H9 (cell line): ENCODE measurements at regions not wholly inside any gene's neighbourhood (a gene's known extent, or its start where the extent isn't known, plus 50 kb on each side); places are given as distances from the start of the nearest gene placed in this dataset.
"Not testable (repeated sequence)": the region's sequence is repeated elsewhere in the genome, so short reads cannot be mapped to it uniquely, and the experiment has no call there.

Experiments used
- DNase-seq: peaks from one replicate; pipeline ENCODE4 v3.0.0-alpha.2; 2017
- H2AFZ ChIP-seq: one replicate; pipeline ENCODE4 v1.6.1; 2013; ENCODE audit warnings: mild to moderate bottlenecking, low read length, control low read depth, moderate library complexity
- H2AK5ac ChIP-seq: 2 replicates; pipeline ENCODE4 v1.6.1; 2013; ENCODE audit warnings: low read length, control low read depth, mixed read lengths; ENCODE audit not compliant: insufficient read length
- H2BK120ac ChIP-seq: one replicate; pipeline ENCODE4 v1.6.1; 2013; ENCODE audit warnings: low read depth, mild to moderate bottlenecking, low read length, control low read depth, inconsistent platforms; ENCODE audit not compliant: poor library complexity, severe bottlenecking
- H2BK12ac ChIP-seq: 2 replicates; pipeline ENCODE4 v1.6.1; 2013; ENCODE audit warnings: low read length, control low read depth, mixed read lengths, low read depth; ENCODE audit not compliant: insufficient read length
- H2BK15ac ChIP-seq: 2 replicates; pipeline ENCODE4 v1.6.1; 2013; ENCODE audit warnings: low read depth, low read length, control low read depth
- H2BK20ac ChIP-seq: one replicate; pipeline ENCODE4 v1.6.1; 2013; ENCODE audit warnings: low read depth, mild to moderate bottlenecking, low read length, control low read depth, inconsistent platforms; ENCODE audit not compliant: poor library complexity, severe bottlenecking
- H2BK5ac ChIP-seq: 2 replicates; pipeline ENCODE4 v1.6.1; 2013; ENCODE audit warnings: low read length, control low read depth, mixed read lengths; ENCODE audit not compliant: insufficient read length
- H3K14ac ChIP-seq: 2 replicates; pipeline ENCODE4 v1.6.1; 2013; ENCODE audit warnings: low read length, control low read depth; ENCODE audit not compliant: insufficient read depth
- H3K18ac ChIP-seq: 2 replicates; pipeline ENCODE4 v1.6.1; 2013; ENCODE audit warnings: low read depth, mild to moderate bottlenecking, mixed read lengths, low read length, control low read depth; ENCODE audit not compliant: insufficient read length
- H3K23ac ChIP-seq: 2 replicates; pipeline ENCODE4 v1.6.1; 2013; ENCODE audit warnings: low read length, control low read depth, mixed read lengths, low read depth; ENCODE audit not compliant: insufficient read length
- H3K23me2 ChIP-seq: 2 replicates; pipeline ENCODE4 v1.6.1; 2013; ENCODE audit warnings: low read depth, mild to moderate bottlenecking, mixed read lengths, low read length, control low read depth; ENCODE audit not compliant: insufficient read length, poor library complexity, severe bottlenecking
- H3K27ac ChIP-seq: 2 replicates; pipeline ENCODE4 v1.5.1; 2013; ENCODE audit warnings: low read length, control low read depth, mixed read lengths, low read depth; ENCODE audit not compliant: insufficient read length
- H3K27me3 ChIP-seq: 2 replicates; pipeline ENCODE4 v1.6.1; 2013; ENCODE audit warnings: low read length, control low read depth, inconsistent platforms; ENCODE audit not compliant: insufficient read depth
- H3K4ac ChIP-seq: 2 replicates; pipeline ENCODE4 v1.6.1; 2013; ENCODE audit warnings: low read depth, mild to moderate bottlenecking, control low read depth, inconsistent platforms, low read length, moderate library complexity
- H3K4me1 ChIP-seq: 2 replicates; pipeline ENCODE4 v1.6.1; 2013; ENCODE audit warnings: low read length, control low read depth, inconsistent platforms; ENCODE audit not compliant: insufficient read depth
- H3K4me2 ChIP-seq: 2 replicates; pipeline ENCODE4 v1.6.1; 2013; ENCODE audit warnings: low read length, control low read depth, mixed read lengths; ENCODE audit not compliant: insufficient read length, insufficient read depth
- H3K56ac ChIP-seq: 2 replicates; pipeline ENCODE4 v1.6.1; 2013; ENCODE audit warnings: low read depth, mild to moderate bottlenecking, mixed read lengths, low read length, control low read depth; ENCODE audit not compliant: insufficient read length
- H3K79me1 ChIP-seq: 2 replicates; pipeline ENCODE4 v1.6.1; 2013; ENCODE audit warnings: low read depth, mild to moderate bottlenecking, moderate library complexity, low read length, control low read depth, inconsistent platforms; ENCODE audit not compliant: insufficient read depth, poor library complexity, severe bottlenecking
- H3K79me2 ChIP-seq: 2 replicates; pipeline ENCODE4 v1.6.1; 2013; ENCODE audit warnings: low read length, control low read depth, inconsistent platforms; ENCODE audit not compliant: insufficient read depth
- H3K9ac ChIP-seq: 2 replicates; pipeline ENCODE4 v1.6.1; 2013; ENCODE audit warnings: low read length, control low read depth, mixed read lengths; ENCODE audit not compliant: insufficient read length; ENCODE audit errors: extremely low read depth
- H3K9me3 ChIP-seq: one replicate; pipeline ENCODE4 v1.6.1; 2013; ENCODE audit warnings: low read depth, low read length, inconsistent platforms; ENCODE audit not compliant: control insufficient read depth
- H3T11ph ChIP-seq: one replicate; pipeline ENCODE4 v1.6.1; 2013; ENCODE audit warnings: mild to moderate bottlenecking, low read length, control low read depth, inconsistent platforms
- H4K20me1 ChIP-seq: one replicate; pipeline ENCODE4 v1.6.1; 2013; ENCODE audit not compliant: control insufficient read depth, insufficient read length, insufficient read depth
- H4K5ac ChIP-seq: 2 replicates; pipeline ENCODE4 v1.6.1; 2013; ENCODE audit warnings: low read depth, mild to moderate bottlenecking, mixed read lengths, low read length, control low read depth; ENCODE audit not compliant: insufficient read length
- H4K8ac ChIP-seq: replicated peaks from 2 replicates; pipeline ENCODE4 v1.6.1; 2013; ENCODE audit warnings: low read length, control low read depth, mixed read lengths, low read depth; ENCODE audit not compliant: insufficient read length
- H4K91ac ChIP-seq: 2 replicates; pipeline ENCODE4 v1.6.1; 2013; ENCODE audit warnings: low read depth, mild to moderate bottlenecking, moderate library complexity, mixed read lengths, low read length, control low read depth; ENCODE audit not compliant: insufficient read length
- H3K27ac Mint-ChIP-seq, 3 experiments: 2 replicates in 2 of 3; 3 replicates in 1 of 3; pipeline ENCODE4 v1.8.0; 2020 to 2021; ENCODE audit warnings: mixed read lengths in 3 of 3, mild to moderate bottlenecking in 1 of 3, moderate library complexity in 1 of 3
- H3K27me3 Mint-ChIP-seq: 2 replicates; pipeline ENCODE4 v1.8.0; 2021; ENCODE audit warnings: low read depth, mild to moderate bottlenecking, moderate library complexity, mixed read lengths
- H3K36me3 Mint-ChIP-seq, 3 experiments: 2 replicates in 2 of 3; 3 replicates in 1 of 3; pipeline ENCODE4 v1.8.0; 2020 to 2021; ENCODE audit warnings: low read depth in 3 of 3, mixed read lengths in 3 of 3; ENCODE audit not compliant: insufficient read depth in 1 of 3
- H3K4me1 Mint-ChIP-seq, 2 experiments: 2 replicates each; pipeline ENCODE4 v1.8.0; 2020; ENCODE audit warnings: mixed read lengths in 2 of 2
- H3K4me3 Mint-ChIP-seq, 2 experiments: 2 replicates in 1 of 2; 3 replicates in 1 of 2; pipeline ENCODE4 v1.8.0; 2020 to 2021; ENCODE audit warnings: mild to moderate bottlenecking in 2 of 2, mixed read lengths in 2 of 2, moderate library complexity in 1 of 2
- H3K9me3 Mint-ChIP-seq, 2 experiments: 2 replicates in 1 of 2; 3 replicates in 1 of 2; pipeline ENCODE4 v1.8.0; 2020; ENCODE audit warnings: mild to moderate bottlenecking in 2 of 2, mixed read lengths in 2 of 2, moderate library complexity in 1 of 2
- WGBS: extraction: QIAGEN DNeasy Blood & Tissue Kit; methylation state at CpG from one replicate; pipeline ENCODE4 v1.1.7; 2013; ENCODE audit warnings: missing lambda C conversion rate, low lambda C conversion rate, mixed read lengths; ENCODE audit not compliant: insufficient read length; ENCODE audit errors: extremely low coverage; 5-methylcytosine and 5-hydroxymethylcytosine counted together

GRCh38 chr2:87396551-87397265, 351.2 kb upstream of the PLGLB2 start:
- not testable (repeated sequence) for H3K23me2 ChIP-seq, H2BK12ac ChIP-seq, H3K4ac ChIP-seq, H4K91ac ChIP-seq, H3K36me3 Mint-ChIP-seq, H3K4me2 ChIP-seq, H3K23ac ChIP-seq, H3K79me2 ChIP-seq, H4K5ac ChIP-seq, H3K4me1 Mint-ChIP-seq, H3K4me1 ChIP-seq, H3K9me3 ChIP-seq, H3K4me3 Mint-ChIP-seq, H3K56ac ChIP-seq, H2AFZ ChIP-seq, DNase-seq, H3K14ac ChIP-seq, H2BK15ac ChIP-seq, H2BK120ac ChIP-seq, H3K27ac Mint-ChIP-seq, H3K27me3 ChIP-seq, H3K79me1 ChIP-seq, H3K9ac ChIP-seq, H3T11ph ChIP-seq, H2BK5ac ChIP-seq, H4K8ac ChIP-seq, H3K18ac ChIP-seq, H3K27me3 Mint-ChIP-seq, H2AK5ac ChIP-seq, H2BK20ac ChIP-seq, H4K20me1 ChIP-seq, H3K27ac ChIP-seq
- peaks cover 6 to 14% of the 10 kb centered on the region in 2 experiments; a peak in 3 of 5 replicates for H3K9me3 Mint-ChIP-seq
- WGBS, result no CpG with 5 or more reads among the region's 9 CpGs

DNA sequence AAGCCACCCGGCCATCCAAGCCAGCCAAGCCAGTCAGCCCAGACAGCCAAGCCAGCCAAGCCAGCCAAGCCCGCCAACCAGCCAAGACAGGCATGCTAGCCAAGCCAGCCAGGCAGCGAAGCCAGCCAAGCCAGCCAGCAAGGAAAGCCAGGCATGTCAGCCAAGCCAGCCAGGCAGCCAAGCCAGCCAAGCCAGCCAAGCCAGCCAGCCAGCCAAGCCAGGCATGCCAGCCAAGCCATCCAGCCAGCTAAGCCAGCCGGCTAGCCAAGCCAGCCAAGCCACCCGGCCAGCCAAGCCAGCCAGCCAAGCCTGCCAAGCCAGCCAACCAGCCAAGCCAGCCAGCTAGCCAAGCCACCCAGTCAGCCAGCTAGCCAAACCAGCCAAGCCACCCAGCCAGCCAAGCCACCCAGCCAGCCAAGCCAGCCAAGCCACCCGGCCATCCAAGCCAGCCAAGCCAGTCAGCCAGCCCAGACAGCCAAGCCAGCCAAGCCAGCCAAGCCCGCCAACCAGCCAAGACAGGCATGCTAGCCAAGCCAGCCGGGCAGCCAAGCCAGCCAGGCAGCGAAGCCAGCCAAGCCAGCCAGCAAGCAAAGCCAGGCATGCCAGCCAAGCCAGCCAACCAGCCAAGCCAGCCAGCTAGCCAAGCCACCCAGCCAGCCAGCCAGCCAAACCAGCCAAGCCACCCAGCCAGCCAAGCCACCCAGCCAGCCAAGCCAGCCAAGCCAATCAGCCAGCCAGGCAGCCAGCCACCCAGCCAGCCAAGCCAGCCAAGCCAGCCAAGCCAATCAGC, 350.4 kb upstream of the PLGLB2 start:
- H3K27ac Mint-ChIP-seq, H3K27me3 ChIP-seq, H4K20me1 ChIP-seq, H3K9ac ChIP-seq, H2AFZ ChIP-seq, H3K4me1 ChIP-seq, H3K36me3 Mint-ChIP-seq, H3K18ac ChIP-seq, H4K8ac ChIP-seq, H2BK120ac ChIP-seq, H3K27me3 Mint-ChIP-seq, H3K27ac ChIP-seq, H3K4ac ChIP-seq, H3K9me3 ChIP-seq, H3K56ac ChIP-seq, H3K4me3 Mint-ChIP-seq, H4K5ac ChIP-seq, H3K79me1 ChIP-seq, H3K4me1 Mint-ChIP-seq, H3K14ac ChIP-seq, H2BK15ac ChIP-seq, H2BK12ac ChIP-seq, H3K23ac ChIP-seq, H3K23me2 ChIP-seq, DNase-seq, H3K4me2 ChIP-seq, H3T11ph ChIP-seq, H2BK5ac ChIP-seq, H3K79me2 ChIP-seq, H2BK20ac ChIP-seq, H4K91ac ChIP-seq, H2AK5ac ChIP-seq: not testable (repeated sequence)
- peaks cover 12 to 22% of the 10 kb centered on the region in 2 experiments; a peak in 4 of 5 replicates for H3K9me3 Mint-ChIP-seq
- WGBS, result no CpG with 5 or more reads among the region's 9 CpGs
